ENCODE measurements at regions not wholly inside any gene's neighbourhood (a gene's known extent, or its start where the extent isn't known, plus 50 kb on each side); places are given as distances from the start of the nearest gene placed in this dataset.
"Not testable (repeated sequence)": the region's sequence is repeated elsewhere in the genome, so short reads cannot be mapped to it uniquely, and the experiment has no call there.

DNA sequence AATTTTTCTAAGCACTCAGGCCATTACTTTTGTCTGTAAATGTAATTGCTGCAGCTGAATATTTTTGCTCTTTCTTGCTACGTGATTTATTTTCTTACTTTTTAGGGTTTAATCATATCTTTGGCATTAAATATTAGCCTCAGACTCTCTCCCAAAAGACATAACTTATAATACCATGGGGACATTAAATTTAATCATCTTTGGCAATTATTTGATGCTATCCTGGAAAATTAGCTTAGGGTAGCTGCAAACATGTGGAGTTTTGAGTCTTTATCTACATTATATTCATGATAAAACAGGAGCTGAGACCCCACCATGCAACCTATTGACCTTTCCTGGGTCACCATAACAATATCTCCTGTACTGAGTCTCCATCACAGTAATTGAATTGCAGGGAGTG is 59.1 kb upstream of the EDAR start:
- DNase-seq: no peak

DNA sequence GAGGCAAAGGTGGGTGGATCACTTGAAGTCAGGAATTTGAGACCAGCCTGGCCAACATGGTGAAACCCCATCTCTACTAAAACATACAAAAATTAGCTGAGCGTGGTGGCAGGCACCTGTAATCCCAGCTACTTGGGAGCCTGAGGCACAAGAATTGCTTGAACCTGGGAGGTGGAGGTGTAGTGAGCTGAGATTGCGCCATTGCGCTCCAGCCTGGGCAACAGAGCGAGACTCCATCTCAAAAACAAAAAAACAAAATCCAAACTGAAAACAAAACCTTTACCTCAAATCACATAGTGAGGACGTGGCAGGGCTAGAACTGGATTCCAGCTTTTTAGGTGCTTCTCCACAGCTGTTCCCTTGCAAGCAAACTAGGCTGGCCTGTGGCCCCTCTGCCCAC is 58.5 kb upstream of the EDAR start:
- DNase-seq: not testable (repeated sequence)

DNA sequence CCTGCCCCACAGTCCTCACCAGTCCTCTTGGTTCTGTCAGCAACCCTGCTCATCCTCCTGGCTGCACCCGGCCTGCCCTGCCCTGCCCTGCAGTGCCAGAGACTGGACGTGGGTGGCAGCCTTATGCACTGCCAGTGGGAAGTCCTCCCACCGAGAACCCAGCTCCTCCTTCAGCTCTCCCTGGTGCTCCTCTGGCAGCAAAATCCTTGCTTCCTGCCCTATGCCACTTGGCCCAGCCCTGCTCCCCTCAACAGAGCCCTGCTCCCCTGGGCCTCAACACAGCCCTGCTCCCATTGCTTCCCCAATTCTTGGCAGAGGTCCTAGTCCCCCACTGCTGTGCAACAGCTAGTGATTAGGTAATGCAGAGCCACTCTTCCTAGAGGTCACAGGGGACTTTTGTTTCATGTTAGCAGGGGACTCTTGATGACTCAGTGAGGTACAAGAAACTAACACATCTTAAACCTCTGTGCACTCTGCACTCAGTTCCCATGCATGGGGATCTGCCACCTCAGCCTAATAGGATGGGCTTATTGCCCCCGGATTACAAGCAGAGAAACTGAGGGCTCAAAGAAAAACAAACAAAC is 58.0 kb upstream of the EDAR start:
- DNase-seq: no peak

DNA sequence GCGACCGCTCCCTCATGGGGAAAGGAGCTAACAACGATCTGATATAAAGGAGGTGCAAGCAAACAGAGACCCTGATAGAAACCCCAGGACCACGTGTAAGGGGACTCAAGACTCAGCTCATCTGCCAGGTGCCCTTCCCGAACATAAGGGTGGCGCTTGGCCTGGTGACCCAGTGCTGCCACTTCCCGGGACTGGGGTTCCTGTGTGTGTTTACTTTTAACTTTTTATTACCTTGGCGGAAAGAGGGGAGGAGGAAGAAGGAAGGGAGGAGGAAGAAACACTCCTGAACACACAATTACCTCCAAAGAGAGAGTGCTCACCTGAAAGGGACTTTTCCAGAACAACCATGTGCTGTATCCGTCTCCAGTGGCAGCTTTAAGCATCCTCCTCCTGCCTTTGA is 56.5 kb upstream of the EDAR start:
- no peak for DNase-seq

DNA sequence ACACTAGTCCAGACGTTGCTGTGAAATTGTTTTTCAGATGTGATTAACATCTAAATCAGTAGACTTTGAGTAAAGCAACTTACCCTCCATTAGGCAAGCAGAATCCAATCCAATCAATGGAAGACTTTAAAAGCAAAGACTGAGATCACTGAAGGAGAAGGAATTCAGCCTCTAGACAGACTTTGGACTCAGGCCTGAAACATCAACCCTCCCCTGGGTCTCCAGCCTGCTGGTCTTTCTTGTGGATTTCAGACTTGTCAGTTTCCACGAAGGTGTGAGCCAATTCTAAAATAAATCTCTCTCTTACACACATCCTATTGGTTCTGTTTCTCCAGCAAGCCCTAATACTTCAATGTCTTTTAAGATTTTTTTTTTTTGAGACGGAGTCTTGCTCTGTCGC is 50.0 kb upstream of the EDAR start:
- DNase-seq: no peak
